IPS-15b (cell line): ENCODE measurements at regions not wholly inside any gene's neighbourhood (a gene's known extent, or its start where the extent isn't known, plus 50 kb on each side); places are given as distances from the start of the nearest gene placed in this dataset.

ENCODE experiments used
- H3K27me3 ChIP-seq: one replicate; pipeline ENCODE4 v1.6.1; 2013; ENCODE audit warnings: low read length; ENCODE audit not compliant: control insufficient read depth, insufficient read depth
- H3K36me3 ChIP-seq: one replicate; pipeline ENCODE4 v1.6.1; 2013; ENCODE audit warnings: low read length; ENCODE audit not compliant: control insufficient read depth, insufficient read depth
- H3K4me1 ChIP-seq: one replicate; pipeline ENCODE4 v1.6.1; 2013; ENCODE audit warnings: mild to moderate bottlenecking, low read length; ENCODE audit not compliant: control insufficient read depth, insufficient read depth
- H3K4me3 ChIP-seq: one replicate; pipeline ENCODE4 v1.5.1; 2013; ENCODE audit warnings: low read depth, low read length
- H3K9ac ChIP-seq: one replicate; pipeline ENCODE4 v1.6.1; 2013; ENCODE audit warnings: low read depth, mild to moderate bottlenecking, low read length
- H3K9me3 ChIP-seq: one replicate; pipeline ENCODE4 v1.6.1; 2013; ENCODE audit warnings: mild to moderate bottlenecking, low read length; ENCODE audit not compliant: control insufficient read depth, insufficient read depth

DNA sequence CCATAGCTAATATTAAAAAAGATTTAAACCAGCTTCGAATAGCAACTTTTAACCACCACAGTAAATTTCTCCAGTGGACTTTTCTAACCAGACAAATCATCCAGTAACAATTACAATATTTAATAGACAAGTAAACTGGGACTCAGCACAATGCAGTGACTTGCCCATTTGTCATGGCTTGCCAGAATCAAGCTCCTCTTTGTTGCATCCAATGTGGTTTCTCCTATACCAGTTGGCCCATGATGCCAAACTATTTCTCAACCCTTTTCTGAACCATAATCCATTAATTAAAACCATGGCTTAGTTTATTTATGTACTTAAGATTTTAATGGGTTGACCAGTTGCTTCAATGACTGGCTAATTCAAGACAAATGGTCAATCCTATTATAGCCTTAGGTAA, 64.4 kb downstream of the DIO2 start:
- no peaks in the 10 kb centered on the region for H3K9me3 ChIP-seq
- H3K27me3 ChIP-seq = no peaks in the 10 kb centered on the region
- no peak overlapping the region for H3K4me3 ChIP-seq
- no peaks in the 10 kb centered on the region for H3K4me1 ChIP-seq
- H3K36me3 ChIP-seq = no peaks in the 10 kb centered on the region
- no peak overlapping the region for H3K9ac ChIP-seq

- H3K4me1 ChIP-seq = no peaks in the 10 kb centered on the region
- H3K9ac ChIP-seq = no peak overlapping the region
- peaks cover 20% of the 10 kb centered on the region for H3K9me3 ChIP-seq
- no peak overlapping the region for H3K4me3 ChIP-seq
- H3K36me3 ChIP-seq = no peaks in the 10 kb centered on the region
- no peaks in the 10 kb centered on the region for H3K27me3 ChIP-seq
These were observed 74.9 kb downstream of the DIO2 start for GRCh38 chr14:80136358-80136757.

DNA sequence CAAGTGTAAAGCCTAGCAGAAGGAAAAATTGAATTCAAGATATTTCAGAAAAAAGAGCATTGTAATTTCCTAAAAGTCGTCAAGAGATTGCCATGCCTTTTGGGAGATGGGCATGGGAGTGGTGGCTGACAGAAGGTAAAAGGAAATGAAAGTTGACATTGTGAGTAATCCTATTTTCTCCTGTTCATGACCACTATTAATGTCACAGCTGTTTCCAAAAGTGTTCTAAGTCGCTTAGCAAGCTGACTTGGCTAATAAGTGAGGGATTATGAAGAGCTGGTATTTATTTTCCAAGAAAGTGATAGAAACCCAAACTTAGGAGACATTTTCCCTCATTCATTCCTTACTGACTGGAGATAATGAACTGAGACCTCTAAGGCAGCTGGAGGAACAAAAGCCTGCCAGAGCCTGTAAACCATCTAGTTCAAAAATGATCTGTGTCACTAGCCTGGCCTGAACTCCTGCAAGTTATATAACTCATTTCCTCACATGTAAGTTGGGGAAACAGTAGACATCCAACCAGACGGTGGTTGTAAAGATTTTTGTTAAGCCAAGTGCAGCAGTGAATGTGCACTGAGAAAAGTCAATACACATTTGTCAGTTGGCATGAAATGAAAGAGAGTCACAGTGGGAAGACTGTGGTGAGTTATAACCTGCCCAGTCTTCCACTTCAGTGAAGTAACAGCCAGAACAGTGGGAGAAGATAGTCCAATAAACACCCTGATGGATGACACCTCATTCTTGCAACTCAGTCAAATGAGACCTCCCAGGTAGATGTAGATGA, 75.8 kb downstream of the DIO2 start:
- H3K9ac ChIP-seq = no peak overlapping the region
- H3K4me1 ChIP-seq = no peaks in the 10 kb centered on the region
- H3K27me3 ChIP-seq = no peaks in the 10 kb centered on the region
- H3K36me3 ChIP-seq = no peaks in the 10 kb centered on the region
- H3K4me3 ChIP-seq = no peak overlapping the region
- H3K9me3 ChIP-seq = peaks cover 20% of the 10 kb centered on the region

GRCh38 chr14:80134321-80134720, 77.0 kb downstream of the DIO2 start:
- no peaks in the 10 kb centered on the region for H3K4me1 ChIP-seq
- H3K36me3 ChIP-seq = no peaks in the 10 kb centered on the region
- H3K9ac ChIP-seq = no peak overlapping the region
- H3K9me3 ChIP-seq = peaks cover 20% of the 10 kb centered on the region
- H3K27me3 ChIP-seq = no peaks in the 10 kb centered on the region
- no peak overlapping the region for H3K4me3 ChIP-seq

DNA sequence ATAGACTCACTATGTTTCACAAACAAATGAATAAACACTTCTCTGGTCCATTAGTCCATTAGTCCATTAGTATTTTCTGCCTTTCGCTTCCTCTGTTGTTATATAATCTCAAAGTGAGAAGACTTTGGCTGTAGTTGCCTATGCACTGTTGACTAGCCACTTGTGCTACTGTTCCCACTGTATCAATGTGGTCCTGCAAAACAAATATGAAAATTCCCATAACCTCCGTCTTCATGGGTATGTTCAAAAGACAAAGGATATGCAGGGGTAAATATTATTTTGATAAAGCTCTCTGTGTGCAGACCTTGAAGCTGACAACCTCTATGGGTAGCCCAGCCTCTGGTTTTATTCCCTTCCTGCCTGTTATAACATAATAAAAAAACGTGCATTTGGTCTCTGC, 77.8 kb downstream of the DIO2 start:
- Histone ChIP-seq H3K36me3 (no peaks in the 10 kb centered on the region), H3K4me1 (no peaks in the 10 kb centered on the region), H3K9me3 (peaks cover 20% of the 10 kb centered on the region), H3K27me3 (no peaks in the 10 kb centered on the region), H3K4me3 (no peak overlapping the region), H3K9ac (no peak overlapping the region)

GRCh38 chr14:80127466-80127865, 83.8 kb downstream of the DIO2 start:
- no peaks in the 10 kb centered on the region for H3K36me3 ChIP-seq

GRCh38 chr14:80124794-80125193, 86.5 kb downstream of the DIO2 start:
- Histone ChIP-seq H3K9me3 (no peaks in the 10 kb centered on the region), H3K36me3 (no peaks in the 10 kb centered on the region), H3K9ac (no peak overlapping the region), H3K27me3 (no peaks in the 10 kb centered on the region), H3K4me3 (no peak overlapping the region), H3K4me1 (no peaks in the 10 kb centered on the region)

More at GRCh38 chr14:80127466-80127865, 83.8 kb downstream of the DIO2 start:
- H3K9me3 ChIP-seq = no peaks in the 10 kb centered on the region
- no peak overlapping the region for H3K9ac ChIP-seq
- H3K4me1 ChIP-seq = no peaks in the 10 kb centered on the region
- H3K27me3 ChIP-seq = no peaks in the 10 kb centered on the region
- no peak overlapping the region for H3K4me3 ChIP-seq

DNA sequence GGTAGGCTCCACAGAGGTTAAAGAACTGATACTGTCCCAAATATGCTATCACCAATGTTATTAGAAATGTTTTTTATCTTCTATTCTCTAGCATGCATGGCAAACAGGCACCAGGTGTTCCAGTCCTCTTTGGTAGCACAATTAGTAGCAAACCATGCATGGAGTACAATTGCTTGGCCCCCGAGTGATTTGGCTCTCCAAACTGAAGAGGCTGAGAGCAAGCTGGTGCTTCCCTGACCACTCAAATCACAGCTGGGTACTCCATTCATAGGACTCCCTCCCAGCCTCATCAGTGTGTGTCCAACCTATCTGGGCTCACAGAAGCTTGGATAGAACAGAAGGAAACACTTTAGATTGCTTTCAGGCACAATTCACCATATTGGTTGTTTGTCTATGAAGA, 93.4 kb downstream of the DIO2 start:
- H3K27me3 ChIP-seq = no peaks in the 10 kb centered on the region
- no peaks in the 10 kb centered on the region for H3K4me1 ChIP-seq
- no peak overlapping the region for H3K9ac ChIP-seq
- no peaks in the 10 kb centered on the region for H3K36me3 ChIP-seq
- no peak overlapping the region for H3K4me3 ChIP-seq
- H3K9me3 ChIP-seq = no peaks in the 10 kb centered on the region

DNA sequence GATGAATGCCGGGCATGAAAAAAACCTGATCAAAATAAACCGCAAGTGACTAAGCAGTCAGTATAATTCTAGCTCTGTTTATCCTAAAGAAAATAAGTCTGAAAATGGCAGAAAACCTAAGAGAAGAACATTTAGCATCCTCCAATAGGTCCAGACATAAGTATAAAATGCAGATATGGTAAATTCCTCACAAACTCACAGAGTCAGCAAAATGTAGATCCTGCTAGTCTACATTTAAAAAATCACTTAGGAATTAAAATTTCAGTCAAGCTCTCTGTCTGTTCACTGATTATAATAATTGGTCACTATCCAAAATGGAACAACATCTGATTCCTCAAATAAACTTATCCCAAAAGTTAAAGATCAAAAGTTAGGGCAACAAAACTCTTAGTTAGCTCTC, 95.1 kb downstream of the DIO2 start:
- Histone ChIP-seq H3K4me1 (no peaks in the 10 kb centered on the region), H3K36me3 (no peaks in the 10 kb centered on the region), H3K27me3 (no peaks in the 10 kb centered on the region), H3K9me3 (no peaks in the 10 kb centered on the region), H3K4me3 (no peak overlapping the region), H3K9ac (no peak overlapping the region)

GRCh38 chr14:80110721-80111120, 100.6 kb downstream of the DIO2 start:
- no peaks in the 10 kb centered on the region for H3K27me3 ChIP-seq
- no peaks in the 10 kb centered on the region for H3K9me3 ChIP-seq
- H3K36me3 ChIP-seq = no peaks in the 10 kb centered on the region
- H3K4me3 ChIP-seq = no peak overlapping the region
- H3K9ac ChIP-seq = no peak overlapping the region
- H3K4me1 ChIP-seq = no peaks in the 10 kb centered on the region

- no peaks in the 10 kb centered on the region for H3K9me3 ChIP-seq
- no peaks in the 10 kb centered on the region for H3K4me1 ChIP-seq
- no peak overlapping the region for H3K9ac ChIP-seq
- no peak overlapping the region for H3K4me3 ChIP-seq
- H3K27me3 ChIP-seq = no peaks in the 10 kb centered on the region
- no peaks in the 10 kb centered on the region for H3K36me3 ChIP-seq
These were observed 102.2 kb downstream of the DIO2 start for GRCh38 chr14:80109055-80109454.

DNA sequence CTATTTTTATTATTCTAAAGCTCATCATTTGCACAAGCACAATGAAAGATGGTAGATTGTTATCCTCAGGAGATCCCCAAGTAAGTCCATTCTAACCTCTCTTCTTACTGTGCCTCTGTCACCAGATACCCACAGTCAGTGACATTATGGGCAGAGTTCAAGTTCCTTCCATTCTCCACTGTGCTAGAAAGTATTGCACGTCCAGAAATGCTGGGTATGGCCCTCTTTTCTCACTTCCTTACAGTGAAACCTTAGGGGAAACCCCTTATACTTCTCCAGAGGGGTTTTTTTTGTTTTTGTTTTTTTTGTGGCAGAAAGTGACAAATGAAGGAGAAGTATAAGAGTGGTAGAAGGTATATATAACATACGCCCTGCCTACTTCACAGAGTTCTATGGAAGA, 102.9 kb downstream of the DIO2 start:
- no peaks in the 10 kb centered on the region for H3K36me3 ChIP-seq
- no peak overlapping the region for H3K9ac ChIP-seq
- no peaks in the 10 kb centered on the region for H3K9me3 ChIP-seq
- H3K27me3 ChIP-seq = no peaks in the 10 kb centered on the region
- no peaks in the 10 kb centered on the region for H3K4me1 ChIP-seq
- no peak overlapping the region for H3K4me3 ChIP-seq
